GM18867 (cell line): ENCODE measurements at regions not wholly inside any gene's neighbourhood (a gene's known extent, or its start where the extent isn't known, plus 50 kb on each side); places are given as distances from the start of the nearest gene placed in this dataset.
"Not testable (repeated sequence)": the region's sequence is repeated elsewhere in the genome, so short reads cannot be mapped to it uniquely, and the experiment has no call there.

Experiments
- ATAC-seq: cut with Tn5 transposase; IDR thresholded peaks from one replicate; pipeline ENCODE4 v1.9.1; 2021; ENCODE audit warnings: mild to moderate bottlenecking, moderate library complexity; ENCODE audit not compliant: unreplicated experiment

- no peak for ATAC-seq
Measured at GRCh38 chr10:130964771-130965170, 346.8 kb downstream of the TCERG1L start.

- no peak for ATAC-seq
Measured at GRCh38 chr10:130967161-130967560, 344.4 kb downstream of the TCERG1L start.

- ATAC-seq, result no peak
Measured at GRCh38 chr10:130967784-130968183, 343.7 kb downstream of the TCERG1L start.

- ATAC-seq, result no peak
Measured at GRCh38 chr10:130968511-130968910, 343.0 kb downstream of the TCERG1L start.

- ATAC-seq, result no peak
Measured at GRCh38 chr10:130968964-130969363, 342.6 kb downstream of the TCERG1L start.

- ATAC-seq, result no peak
Measured at GRCh38 chr10:130969700-130970099, 341.8 kb downstream of the TCERG1L start.

- ATAC-seq, result no peak
Measured at GRCh38 chr10:130970341-130971122, 341.0 kb downstream of the TCERG1L start.

GRCh38 chr10:130971123-130971435 lies 340.4 kb downstream of the TCERG1L start:
- ATAC-seq, result no peak

GRCh38 chr10:130973127-130973839 lies 338.2 kb downstream of the TCERG1L start:
- ATAC-seq, result no peak

GRCh38 chr10:130974166-130974565 lies 337.4 kb downstream of the TCERG1L start:
- no peak for ATAC-seq

GRCh38 chr10:130975351-130975750 lies 336.2 kb downstream of the TCERG1L start:
- ATAC-seq, result not testable (repeated sequence)

GRCh38 chr10:130982802-130983201 lies 328.7 kb downstream of the TCERG1L start:
- ATAC-seq, result no peak

- ATAC-seq, result no peak
Measured at GRCh38 chr10:130983749-130984148, 327.8 kb downstream of the TCERG1L start.

GRCh38 chr10:130984686-130985085 lies 326.8 kb downstream of the TCERG1L start:
- ATAC-seq, result no peak

GRCh38 chr10:130985158-130985753 lies 326.3 kb downstream of the TCERG1L start:
- no peak for ATAC-seq

GRCh38 chr10:130986846-130987245 lies 324.7 kb downstream of the TCERG1L start:
- ATAC-seq, result no peak

- no peak for ATAC-seq
Measured at GRCh38 chr10:130987401-130987800, 324.1 kb downstream of the TCERG1L start.

GRCh38 chr10:130989670-130990232 lies 321.8 kb downstream of the TCERG1L start:
- no peak for ATAC-seq

GRCh38 chr10:130990486-130990885 lies 321.0 kb downstream of the TCERG1L start:
- ATAC-seq, result no peak

GRCh38 chr10:130992802-130993523 lies 318.6 kb downstream of the TCERG1L start:
- no peak for ATAC-seq

- ATAC-seq, result no peak
Measured at GRCh38 chr10:130993612-130994011, 317.9 kb downstream of the TCERG1L start.
